ENCODE measurements at regions not wholly inside any gene's neighbourhood (a gene's known extent, or its start where the extent isn't known, plus 50 kb on each side); places are given as distances from the start of the nearest gene placed in this dataset.
"Not testable (repeated sequence)": the region's sequence is repeated elsewhere in the genome, so short reads cannot be mapped to it uniquely, and the experiment has no call there.

GRCh38 chr2:37733955-37734354, 62.5 kb upstream of the CDC42EP3 start:
- not testable (repeated sequence) for TF ChIP-seq SUZ12 (IDR thresholded peaks at IDR 0.05; ENCODE audit: extremely low read depth, insufficient read depth, insufficient read length); YY1 (IDR thresholded peaks at IDR 0.05; ENCODE audit: insufficient read depth, insufficient read length)

Measured in NT2/D1 (cell line).